ENCODE measurements at regions not wholly inside any gene's neighbourhood (a gene's known extent, or its start where the extent isn't known, plus 50 kb on each side); places are given as distances from the start of the nearest gene placed in this dataset.

GRCh38 chr4:34271479-34272355, 1972.6 kb downstream of the ARAP2 start:
- CTCF ChIA-PET: no interaction called here
- H3K27me3 Mint-ChIP-seq (ENCODE audit: insufficient read depth, unreplicated experiment): no peaks in the 10 kb centered on the region
- Histone ChIP-seq H3K9me3 (no peaks in the 10 kb centered on the region), H3K27me3 (replicated peaks; ENCODE audit: control insufficient read depth, insufficient read depth, low read length) (no peaks in the 10 kb centered on the region), H3K4me1 (no peaks in the 10 kb centered on the region), H3K36me3 (ENCODE audit: control insufficient read depth, insufficient read depth, low read length) (no peaks in the 10 kb centered on the region), H3K4me3 (ENCODE audit: low read depth, low read length) (no peak overlapping the region)
- no peaks in the 10 kb centered on the region for H3K36me3 Mint-ChIP-seq (ENCODE audit: insufficient read depth, unreplicated experiment)
- DNase-seq: no peak
- no peak overlapping the region for H3K27ac Mint-ChIP-seq (ENCODE audit: unreplicated experiment)
- H3K4me1 Mint-ChIP-seq (ENCODE audit: low read depth, unreplicated experiment): no peaks in the 10 kb centered on the region
- no peaks in the 10 kb centered on the region for H3K9me3 Mint-ChIP-seq (ENCODE audit: unreplicated experiment)
- intact Hi-C loops (cut with micrococcal nuclease; ENCODE audit: unreplicated experiment): no loop called here
- H3K4me3 Mint-ChIP-seq (ENCODE audit: unreplicated experiment): no peak overlapping the region
- TF ChIP-seq CTCF (IDR thresholded peaks at IDR 0.05; ENCODE audit: insufficient read depth in 1 of 2, low read depth in 1 of 2, low read length in 1 of 2, severe bottlenecking in 1 of 2, unreplicated experiment in 1 of 2): no peak
- no TSS peak for BruUV-seq (replicated peaks)
- POLR2A ChIA-PET: no interaction called here

- no peak for TF ChIP-seq CTCF (IDR thresholded peaks at IDR 0.05; ENCODE audit: insufficient read depth in 1 of 2, low read depth in 1 of 2, low read length in 1 of 2, severe bottlenecking in 1 of 2, unreplicated experiment in 1 of 2)
- no peaks in the 10 kb centered on the region for H3K9me3 Mint-ChIP-seq (ENCODE audit: unreplicated experiment)
- no peak for DNase-seq
- ChIA-PET CTCF (no interaction called here), POLR2A (no interaction called here)
- intact Hi-C loops (cut with micrococcal nuclease; ENCODE audit: unreplicated experiment): no loop called here
- H3K27me3 Mint-ChIP-seq (ENCODE audit: insufficient read depth, unreplicated experiment): peaks cover 3% of the 10 kb centered on the region
- Histone ChIP-seq H3K4me3 (ENCODE audit: low read depth, low read length) (no peak overlapping the region), H3K27me3 (replicated peaks; ENCODE audit: control insufficient read depth, insufficient read depth, low read length) (no peaks in the 10 kb centered on the region), H3K36me3 (ENCODE audit: control insufficient read depth, insufficient read depth, low read length) (no peaks in the 10 kb centered on the region), H3K4me1 (no peaks in the 10 kb centered on the region), H3K9me3 (no peaks in the 10 kb centered on the region)
- H3K36me3 Mint-ChIP-seq (ENCODE audit: insufficient read depth, unreplicated experiment): no peaks in the 10 kb centered on the region
- H3K4me3 Mint-ChIP-seq (ENCODE audit: unreplicated experiment): no peak overlapping the region
- H3K27ac Mint-ChIP-seq (ENCODE audit: unreplicated experiment): no peak overlapping the region
- no peaks in the 10 kb centered on the region for H3K4me1 Mint-ChIP-seq (ENCODE audit: low read depth, unreplicated experiment)
- BruUV-seq (replicated peaks): no TSS peak
Observed at GRCh38 chr4:34279011-34279410, 1965.3 kb downstream of the ARAP2 start.

- CTCF ChIA-PET: no interaction called here
- Mint-ChIP-seq H3K9me3 (ENCODE audit: unreplicated experiment) (no peaks in the 10 kb centered on the region), H3K36me3 (ENCODE audit: insufficient read depth, unreplicated experiment) (no peaks in the 10 kb centered on the region)
Observed at GRCh38 chr4:34280131-34280530, 1964.2 kb downstream of the ARAP2 start.

More at GRCh38 chr4:34280131-34280530, 1964.2 kb downstream of the ARAP2 start:
- no peak overlapping the region for H3K4me3 Mint-ChIP-seq (ENCODE audit: unreplicated experiment)
- H3K27me3 Mint-ChIP-seq (ENCODE audit: insufficient read depth, unreplicated experiment): peaks cover 3% of the 10 kb centered on the region
- TF ChIP-seq CTCF (IDR thresholded peaks at IDR 0.05; ENCODE audit: insufficient read depth in 1 of 2, low read depth in 1 of 2, low read length in 1 of 2, severe bottlenecking in 1 of 2, unreplicated experiment in 1 of 2): no peak
- Histone ChIP-seq H3K27me3 (replicated peaks; ENCODE audit: control insufficient read depth, insufficient read depth, low read length) (no peaks in the 10 kb centered on the region), H3K36me3 (ENCODE audit: control insufficient read depth, insufficient read depth, low read length) (no peaks in the 10 kb centered on the region), H3K9me3 (no peaks in the 10 kb centered on the region), H3K4me3 (ENCODE audit: low read depth, low read length) (no peak overlapping the region), H3K4me1 (no peaks in the 10 kb centered on the region)
- no peaks in the 10 kb centered on the region for H3K4me1 Mint-ChIP-seq (ENCODE audit: low read depth, unreplicated experiment)
- no TSS peak for BruUV-seq (replicated peaks)
- intact Hi-C loops (cut with micrococcal nuclease; ENCODE audit: unreplicated experiment): no loop called here
- DNase-seq: no peak
- POLR2A ChIA-PET: no interaction called here
- H3K27ac Mint-ChIP-seq (ENCODE audit: unreplicated experiment): no peak overlapping the region

All from Caco-2 (cell line).